ENCODE measurements at regions not wholly inside any gene's neighbourhood (a gene's known extent, or its start where the extent isn't known, plus 50 kb on each side); places are given as distances from the start of the nearest gene placed in this dataset.

DNA sequence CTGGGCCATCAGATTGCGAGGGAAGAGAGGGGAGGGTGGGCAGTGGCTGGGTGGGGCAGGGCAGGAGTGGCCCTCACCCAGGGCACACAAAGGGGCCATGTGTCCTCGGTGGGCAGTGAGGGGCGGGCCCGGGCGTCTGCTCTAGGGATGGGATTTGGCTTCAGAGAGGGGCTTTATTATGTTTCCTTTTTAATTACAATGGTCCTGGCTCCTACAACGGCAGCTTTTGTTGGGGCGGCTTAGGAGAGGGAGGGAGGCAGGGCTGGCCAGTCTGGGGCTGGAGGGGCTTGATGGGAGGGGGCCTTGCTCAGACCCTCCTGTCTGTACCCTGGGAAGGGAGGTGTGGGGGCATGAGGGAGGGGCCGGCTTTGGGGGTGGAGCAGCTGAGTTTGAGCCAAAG, 102.8 kb upstream of the WNT4 start:
- no peak for DNase-seq (ENCODE audit: low read depth)

DNA sequence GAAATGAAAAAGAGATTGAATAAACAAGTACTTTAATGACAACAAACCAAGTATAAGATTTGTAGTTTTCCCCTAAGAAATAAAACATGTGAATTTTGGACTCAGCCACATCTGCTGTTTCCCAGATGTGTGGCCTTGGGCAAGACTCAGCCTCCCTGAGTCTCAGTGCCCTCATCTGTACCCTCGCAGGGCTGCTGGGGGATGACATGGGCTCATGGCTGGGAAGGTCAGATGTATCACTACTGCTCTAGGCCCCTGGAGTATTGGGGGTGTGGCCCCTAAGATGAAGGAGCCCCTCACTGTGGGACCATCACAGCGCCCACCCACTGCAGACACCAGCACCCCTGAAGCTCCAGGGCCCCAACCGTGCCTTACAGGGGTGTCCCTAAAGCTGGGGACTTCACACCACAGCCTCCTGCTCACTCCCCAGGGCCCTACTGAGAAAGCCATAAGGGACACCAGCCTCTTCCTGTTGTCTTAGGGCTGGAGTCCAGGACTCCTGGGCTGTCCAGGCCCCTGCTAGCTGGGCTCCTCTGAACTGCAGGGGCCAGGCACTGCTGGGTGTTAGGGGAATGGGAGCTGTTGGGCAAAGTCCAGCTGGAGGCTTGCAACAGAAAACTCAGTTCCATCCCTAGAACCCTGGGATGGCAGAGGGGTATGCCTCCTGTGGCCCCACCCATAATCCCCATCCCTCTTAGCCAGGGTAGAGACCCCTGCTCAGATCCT, 104.0 kb upstream of the WNT4 start:
- DNase-seq (ENCODE audit: low read depth): no peak

DNA sequence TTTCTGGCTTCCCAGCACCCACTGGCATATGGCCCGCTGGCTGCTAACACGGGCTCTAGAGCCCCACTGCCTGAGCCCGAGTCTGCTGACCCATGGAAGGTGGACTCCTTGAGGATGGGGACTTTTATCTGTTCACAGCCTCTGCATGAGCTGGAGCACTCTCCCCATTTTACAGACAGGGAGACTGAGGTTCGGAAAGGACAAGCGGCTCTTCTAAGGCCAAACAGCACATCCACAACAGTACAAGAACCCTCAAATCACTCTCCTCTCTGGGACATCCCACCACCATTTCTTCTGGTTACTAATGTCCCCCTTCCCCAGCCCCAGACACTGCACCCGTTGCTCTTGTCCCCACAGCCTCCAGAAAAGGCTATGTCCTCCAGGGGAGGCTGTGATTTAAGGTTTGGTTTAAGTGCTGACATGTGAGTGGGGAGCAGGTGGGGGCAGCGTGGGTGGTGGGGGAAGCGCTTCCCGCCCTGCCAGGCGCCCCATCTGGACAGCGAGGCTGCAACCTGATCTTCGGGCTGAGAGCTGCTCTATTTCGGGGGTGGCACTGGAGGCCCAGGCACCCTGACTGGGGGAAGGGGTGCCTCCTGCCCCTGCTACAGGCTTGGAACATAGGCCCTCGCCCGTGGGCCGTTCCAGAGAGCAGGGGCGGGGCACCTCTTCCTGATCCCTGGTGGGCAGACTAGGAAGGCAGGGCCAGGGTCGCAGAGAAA, 104.8 kb upstream of the WNT4 start:
- no peak for DNase-seq (ENCODE audit: low read depth)

DNA sequence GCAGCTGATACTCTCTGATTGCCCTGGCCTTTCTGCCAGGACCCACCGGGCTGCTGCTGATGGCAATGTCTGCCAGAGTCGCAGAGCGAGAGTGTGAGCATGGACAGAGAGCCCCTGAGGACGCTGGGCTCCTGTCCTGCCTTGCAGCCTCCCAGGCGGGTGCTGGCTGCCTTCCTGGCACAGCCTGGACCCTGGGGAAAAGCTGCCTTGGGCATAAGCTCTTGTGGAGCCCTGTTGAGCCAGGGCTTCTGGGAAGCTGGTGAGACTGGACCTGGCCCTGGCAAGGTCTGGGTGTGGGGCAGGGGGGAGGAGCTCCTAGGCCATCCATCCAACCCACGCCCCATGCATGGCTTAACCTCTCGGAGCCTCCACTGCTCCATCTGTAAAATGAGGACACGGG, 105.8 kb upstream of the WNT4 start:
- no peak for DNase-seq (ENCODE audit: low read depth)

DNA sequence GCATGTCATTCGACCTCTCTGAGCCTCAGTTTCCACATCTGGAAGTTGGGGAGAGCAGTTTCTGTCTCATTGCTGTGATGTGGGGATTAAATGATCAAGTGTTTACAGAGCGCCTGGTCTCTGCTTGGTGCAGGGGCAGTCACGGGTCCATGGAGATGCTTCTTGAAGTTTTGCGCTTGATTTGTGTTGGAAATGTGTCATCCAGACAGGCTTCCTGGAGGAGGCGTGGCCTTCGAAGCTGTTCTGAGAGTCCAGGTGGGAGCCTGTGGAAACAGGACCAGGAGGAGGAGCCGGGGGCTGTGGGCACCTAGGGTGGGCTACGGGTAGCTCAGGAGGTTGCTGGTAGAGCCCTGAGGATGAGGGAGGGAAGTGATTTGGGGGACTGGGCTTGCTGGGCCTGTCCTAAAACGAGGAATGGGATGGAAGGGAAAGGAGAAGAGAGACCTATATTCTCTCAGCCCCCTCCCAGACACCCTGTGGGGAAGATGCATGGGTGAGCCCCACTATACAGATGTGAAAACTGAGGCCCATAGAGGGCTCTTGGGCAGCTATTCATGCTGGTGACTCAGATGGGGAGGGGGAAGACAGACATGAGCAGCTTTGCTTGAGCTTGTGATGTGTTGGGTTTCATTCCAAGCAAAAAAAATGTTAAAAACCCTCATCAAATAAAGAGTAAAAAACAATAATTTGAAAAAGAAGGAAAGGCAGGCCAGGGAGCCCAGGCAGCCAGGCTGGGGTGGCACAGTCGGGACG, 107.2 kb upstream of the WNT4 start:
- no peak for DNase-seq (ENCODE audit: low read depth)

DNA sequence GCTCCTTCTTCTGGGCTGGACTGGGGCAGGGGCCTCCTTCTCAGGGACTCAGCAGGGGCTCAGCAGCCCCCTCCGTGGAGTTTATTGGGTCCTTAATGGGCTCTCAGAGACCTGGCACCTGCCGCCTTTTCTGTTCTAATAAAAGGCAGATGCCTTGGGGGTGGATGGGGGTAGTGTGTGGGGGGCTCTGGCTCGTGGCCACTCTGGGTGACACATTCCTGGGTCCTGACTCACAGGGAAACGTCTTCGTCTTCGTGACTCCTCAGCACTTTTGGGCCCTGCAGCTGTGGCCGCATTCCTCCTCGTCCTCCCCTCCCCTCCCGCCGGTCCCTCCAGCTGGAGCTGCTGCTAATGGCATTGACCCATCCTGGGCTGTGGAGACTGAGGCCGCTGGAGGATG, 107.8 kb upstream of the WNT4 start:
- DNase-seq (ENCODE audit: low read depth): no peak

DNA sequence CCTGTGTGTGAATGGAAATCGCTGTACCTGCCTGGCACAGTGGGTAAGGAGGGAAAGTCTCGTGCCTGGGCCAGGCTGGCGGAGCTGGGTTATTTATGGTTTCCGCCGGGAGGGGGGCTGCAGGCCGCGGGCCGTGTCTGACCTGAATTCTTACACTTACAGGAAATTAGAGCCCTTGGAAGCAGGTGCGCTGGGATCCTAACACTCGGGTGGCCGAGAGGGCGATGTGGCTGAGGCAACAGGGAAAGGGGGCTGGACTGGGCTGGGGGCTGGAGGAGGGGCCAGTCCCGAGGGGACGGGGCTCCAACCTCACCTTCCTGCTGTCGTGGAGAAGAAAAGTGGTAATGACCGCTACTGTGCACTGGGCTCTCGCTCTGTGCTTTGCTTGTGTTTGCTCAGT, 109.4 kb upstream of the WNT4 start:
- no peak for DNase-seq (ENCODE audit: low read depth)

DNA sequence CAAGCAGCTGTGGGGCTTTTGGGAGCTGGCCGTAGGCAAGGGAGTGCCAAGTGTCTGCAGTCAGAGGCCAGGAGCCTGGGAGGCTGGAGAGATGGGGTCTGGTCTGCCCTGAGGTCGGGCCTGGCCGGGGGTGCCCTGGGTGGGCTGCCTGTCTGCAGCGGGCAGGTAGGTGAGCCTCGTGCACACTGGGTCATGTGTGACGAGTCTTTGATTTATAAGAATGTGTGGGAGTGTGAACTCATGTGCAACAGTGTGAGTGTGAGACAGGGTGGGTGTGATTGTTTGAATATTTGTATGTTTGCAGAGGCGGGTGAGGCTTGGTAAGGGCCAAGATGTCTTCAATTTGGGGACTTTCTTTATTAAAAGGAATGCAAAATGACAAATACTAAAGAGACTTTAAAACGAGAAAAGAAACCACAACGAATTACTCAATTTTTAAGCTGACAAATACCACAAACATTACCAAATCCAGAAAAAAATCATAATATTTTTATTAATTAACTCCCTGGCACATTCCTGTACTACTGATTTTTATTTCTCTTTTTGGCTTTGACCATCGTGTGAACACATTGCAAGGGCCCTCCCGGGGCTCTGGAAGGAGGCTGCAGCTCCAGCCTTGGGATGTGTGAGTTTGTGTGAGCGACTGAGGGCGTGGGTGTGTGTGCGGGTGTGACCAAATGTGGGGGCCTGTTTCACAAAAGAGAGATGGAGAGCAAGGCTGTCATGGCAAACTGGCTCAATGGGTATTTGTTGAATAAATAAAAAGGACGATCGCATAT, 110.3 kb upstream of the WNT4 start:
- no peak for DNase-seq (ENCODE audit: low read depth)

DNA sequence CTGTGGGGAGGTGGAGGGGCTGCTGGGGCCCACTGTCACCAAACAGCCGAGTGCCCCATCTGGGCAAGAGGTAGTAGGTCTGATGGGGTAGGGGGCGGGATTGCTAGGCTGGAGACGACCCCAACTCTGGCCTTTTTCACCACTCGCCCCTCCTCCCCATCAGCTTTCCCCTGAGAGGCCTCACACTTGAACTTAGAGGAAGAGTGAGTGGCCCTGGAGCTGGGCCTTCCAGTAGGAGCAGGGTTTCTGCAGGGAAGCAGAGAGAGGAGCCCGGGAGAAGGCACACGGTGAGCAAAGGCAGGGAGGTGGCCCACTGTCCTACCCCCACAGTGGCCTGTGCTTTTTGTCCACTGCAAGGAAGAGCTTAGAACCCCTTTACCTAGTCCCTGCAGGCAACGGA, 111.9 kb upstream of the WNT4 start:
- DNase-seq (ENCODE audit: low read depth): no peak

DNA sequence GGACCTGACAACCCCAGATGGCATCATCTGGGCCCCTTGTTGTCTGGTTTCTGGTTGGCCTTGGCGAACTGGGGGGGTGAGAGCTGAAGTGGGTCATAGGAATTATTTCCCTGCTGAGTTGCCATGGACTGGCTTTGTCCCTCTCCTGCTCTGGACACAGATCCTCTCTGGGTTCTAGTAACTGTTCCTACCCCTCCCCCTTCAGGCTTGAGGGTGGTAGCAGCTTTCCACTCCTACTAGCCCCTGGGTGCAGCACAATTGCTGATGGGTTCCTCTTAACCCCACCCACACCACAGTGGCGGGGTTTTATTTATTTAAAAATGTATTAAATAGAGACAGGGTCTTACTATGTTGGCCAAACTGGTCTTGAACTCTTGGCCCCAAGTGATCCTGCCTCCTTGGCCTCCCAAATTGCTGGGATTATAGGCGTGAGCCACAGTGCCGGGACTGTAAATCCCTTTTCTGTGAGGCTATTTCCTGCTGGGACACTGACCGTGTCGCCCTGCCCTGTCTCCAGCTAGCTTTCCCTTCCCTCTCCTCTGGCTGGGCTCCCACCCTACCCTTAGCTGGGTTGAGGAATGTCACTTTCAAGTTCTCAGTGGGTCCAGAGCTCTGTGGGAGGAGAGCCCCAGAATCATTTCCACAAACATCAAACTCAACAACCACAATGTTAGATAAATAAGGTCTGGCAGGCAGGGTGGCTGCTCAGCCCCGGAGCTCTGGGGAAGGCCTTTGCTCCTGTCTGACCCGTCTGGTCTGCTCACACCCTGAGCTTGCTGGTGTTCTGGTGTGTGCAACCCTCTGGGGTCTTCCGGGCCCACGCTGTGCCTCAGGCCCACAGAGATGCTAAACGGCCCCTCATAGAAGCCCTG, 112.7 kb upstream of the WNT4 start:
- DNase-seq (ENCODE audit: low read depth): no peak

DNA sequence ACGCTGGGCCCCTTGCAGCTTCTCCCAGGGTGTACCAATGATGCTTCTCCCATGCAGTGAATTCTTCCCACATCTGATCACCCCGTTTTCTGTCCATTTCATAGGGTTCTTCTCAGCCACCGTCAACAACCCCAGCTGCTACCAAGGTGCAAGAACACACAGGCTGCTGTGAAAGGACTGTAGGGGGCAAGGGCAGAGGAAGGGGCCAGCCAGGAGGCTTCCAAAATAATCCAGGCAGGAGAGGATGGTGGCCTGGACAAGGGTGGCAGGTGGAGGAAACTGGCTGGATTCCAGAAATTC, 113.3 kb upstream of the WNT4 start:
- DNase-seq (ENCODE audit: low read depth): no peak

DNA sequence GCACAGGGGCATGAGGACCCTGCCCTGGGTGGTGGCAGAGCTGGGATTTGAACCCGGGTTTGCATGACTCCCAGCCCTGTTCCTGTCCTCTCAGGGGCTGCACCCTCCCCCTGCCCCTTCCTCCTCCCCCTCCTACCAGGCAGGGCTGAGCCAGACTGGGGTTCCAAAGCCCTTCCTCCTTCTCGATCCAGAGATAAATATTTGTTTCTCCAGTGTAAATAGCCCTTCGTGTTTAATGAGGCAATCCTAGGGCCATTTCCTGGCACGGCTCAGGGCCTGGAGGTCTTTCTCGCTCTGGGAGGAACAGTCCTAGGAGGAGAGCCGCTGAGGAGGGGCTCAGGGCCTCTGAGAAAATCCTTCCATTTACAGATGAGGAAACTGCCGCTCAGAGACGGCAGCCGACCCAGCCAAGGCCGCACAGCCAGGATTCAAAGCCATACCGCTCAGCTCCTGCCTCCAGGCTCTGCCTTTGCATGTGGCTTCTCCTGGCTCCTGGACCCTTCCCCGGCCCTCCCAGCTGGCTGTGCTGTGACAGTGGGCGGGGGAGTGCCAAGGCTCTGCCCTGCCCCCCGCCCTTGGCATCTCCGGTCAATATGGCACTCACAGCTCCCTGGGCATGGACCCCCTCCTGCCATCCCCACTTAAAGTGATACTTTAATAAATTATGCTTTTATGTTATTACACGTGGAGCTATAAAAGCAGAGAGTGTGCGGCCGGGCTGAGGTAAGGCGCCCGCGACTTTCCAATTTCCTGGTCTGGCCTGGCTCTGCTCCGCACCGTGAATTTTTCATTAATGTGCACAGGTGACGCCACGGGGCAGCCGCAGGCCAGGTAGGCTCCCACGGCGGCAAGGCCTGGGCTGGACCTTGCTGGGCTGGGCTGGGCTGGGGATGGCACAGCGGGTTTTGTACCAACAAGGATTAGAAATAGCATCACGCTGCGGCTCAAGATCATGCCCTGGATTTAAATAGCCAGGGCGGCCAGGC, 114.7 kb upstream of the WNT4 start:
- DNase-seq (ENCODE audit: low read depth): no peak

DNA sequence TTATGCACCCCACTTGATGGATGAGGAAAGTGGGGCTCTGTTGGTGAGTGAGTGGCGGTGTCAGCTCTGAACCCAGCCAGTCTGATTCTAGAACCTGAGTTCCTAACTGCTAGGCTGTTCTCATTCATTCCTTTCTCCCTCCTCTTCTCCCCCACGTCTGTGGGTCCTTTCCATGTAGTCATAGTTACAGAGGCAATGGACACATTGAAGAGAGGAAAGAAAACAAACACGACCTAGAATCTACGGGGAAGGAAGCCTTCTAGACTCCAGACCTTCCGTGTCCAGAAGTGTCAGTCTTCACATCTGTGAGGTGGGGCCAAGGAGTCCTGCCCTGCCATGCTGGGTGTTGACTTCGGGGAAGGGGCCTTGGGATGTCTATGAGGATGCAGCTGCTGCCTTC, 115.8 kb upstream of the WNT4 start:
- DNase-seq (ENCODE audit: low read depth): no peak

DNA sequence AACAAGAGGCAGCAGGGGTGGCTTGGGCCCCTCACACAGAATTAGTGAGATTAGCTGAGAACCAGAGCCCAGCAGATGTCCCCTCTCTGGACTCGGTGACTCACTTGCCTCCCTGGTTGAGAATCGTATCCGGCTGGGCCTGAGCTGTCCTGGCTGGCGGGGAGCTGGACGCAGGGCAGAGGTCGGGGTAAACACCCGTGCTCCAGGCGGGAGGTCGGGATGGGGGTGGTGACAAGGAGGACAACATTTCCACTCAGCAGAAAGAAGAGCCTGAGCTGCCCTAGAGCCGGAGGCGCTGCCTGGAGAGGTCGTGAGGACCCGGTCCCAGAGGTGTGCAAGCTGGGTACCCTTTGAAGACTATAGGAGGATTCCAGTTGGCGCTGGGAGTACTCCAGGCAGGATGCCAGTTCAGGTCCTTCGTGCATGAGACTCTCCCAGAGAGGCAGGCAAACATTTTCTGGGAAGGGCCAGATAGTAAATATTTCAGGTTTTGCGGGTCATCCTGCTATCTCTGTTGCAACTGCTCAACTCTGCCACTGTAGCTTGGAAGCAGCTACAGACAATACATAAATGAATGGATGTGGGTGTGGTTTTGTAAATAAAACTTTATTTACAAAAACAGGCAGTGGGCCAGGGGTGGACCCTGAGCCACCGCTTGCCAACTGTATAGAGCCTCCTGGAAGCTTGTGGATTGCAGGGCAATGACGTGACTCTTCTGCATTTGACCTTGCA, 116.8 kb upstream of the WNT4 start:
- DNase-seq (ENCODE audit: low read depth): no peak

DNA sequence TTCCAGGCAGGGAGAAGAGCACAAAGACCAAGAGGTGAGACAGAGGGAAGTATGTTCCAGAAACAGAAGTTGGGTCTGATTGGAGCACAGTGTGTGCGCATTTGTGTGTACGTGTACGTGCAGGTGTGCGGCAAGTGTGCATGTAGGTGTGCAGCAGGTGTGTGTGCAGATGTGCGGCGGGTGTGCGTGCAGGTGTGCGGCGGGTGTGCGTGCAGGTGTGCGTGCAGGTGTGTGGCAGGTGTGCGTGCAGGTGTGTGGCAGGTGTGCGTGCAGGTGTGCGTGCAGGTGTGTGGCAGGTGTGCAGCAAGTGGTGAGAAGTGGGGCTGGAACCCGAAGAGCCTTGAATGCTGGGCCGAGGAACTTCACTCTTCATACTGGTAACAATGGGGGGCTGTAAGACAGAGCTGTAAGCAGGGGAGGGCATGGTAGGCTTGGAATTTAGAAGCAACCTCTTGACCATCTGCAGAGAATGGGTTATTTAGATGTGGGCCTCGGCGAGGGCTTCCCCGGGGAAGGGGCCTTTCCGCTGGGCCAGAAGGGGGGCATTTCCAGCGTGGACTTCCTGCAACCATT, 118.0 kb upstream of the WNT4 start:
- no peak for DNase-seq (ENCODE audit: low read depth)

DNA sequence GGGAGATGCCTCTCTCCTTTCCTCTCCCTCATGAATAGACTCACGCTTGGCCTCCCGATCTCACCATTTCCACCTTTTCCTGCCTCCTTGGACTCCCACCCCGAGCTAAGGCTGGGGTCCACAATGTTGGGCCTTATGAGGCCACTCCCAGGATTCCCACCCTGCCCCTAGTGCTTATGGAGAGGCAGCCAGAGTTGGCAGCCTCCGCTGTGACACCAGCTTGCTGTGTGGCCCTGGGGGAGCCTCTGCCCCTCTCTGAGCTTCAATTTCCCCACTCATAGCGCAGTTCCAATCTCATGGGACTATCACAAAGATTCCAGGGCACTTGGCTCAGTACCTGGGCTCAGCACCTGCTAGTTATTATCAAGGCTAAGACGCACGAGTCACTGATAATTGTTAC, 118.7 kb upstream of the WNT4 start:
- DNase-seq (ENCODE audit: low read depth): no peak

DNA sequence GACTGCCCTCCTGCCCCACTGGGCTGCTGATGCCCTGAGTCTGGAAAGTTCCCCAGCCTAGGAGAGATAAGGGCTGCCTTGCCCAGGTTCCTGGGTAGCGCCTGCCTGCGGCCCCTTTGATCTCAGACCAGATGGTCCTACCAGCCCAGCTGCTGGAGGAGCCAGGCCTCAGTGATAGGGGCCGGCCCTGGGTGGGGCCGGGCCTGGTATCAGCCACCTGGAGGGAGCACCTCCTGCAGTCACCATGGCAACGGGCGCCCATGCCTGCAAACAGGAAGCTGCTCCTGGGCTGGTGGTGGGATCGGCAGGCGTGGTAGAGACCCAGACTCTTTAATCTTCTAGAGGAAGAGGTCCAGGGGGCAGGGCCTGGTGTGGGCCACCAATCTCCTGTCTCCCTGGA, 119.7 kb upstream of the WNT4 start:
- no peak for DNase-seq (ENCODE audit: low read depth)

DNA sequence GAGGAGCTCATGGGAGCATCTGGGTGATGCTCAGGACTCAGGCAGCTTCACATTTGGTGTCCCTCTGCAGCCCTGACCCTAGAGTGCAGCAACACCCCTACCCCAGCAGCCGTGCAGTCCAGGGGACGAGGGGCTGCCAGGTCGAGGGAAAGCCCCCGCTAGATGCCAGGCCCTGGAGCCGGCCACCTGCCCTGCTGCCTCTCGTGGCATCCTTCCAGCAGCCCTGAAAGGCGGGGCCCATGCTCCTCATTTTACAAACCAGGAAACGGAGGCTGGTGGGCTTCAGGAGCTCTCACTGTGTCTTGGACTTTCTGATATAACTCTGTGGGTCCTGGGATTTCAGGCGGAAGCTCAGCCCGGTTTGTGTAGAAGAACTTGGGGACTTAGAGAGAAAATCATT, 120.5 kb upstream of the WNT4 start:
- no peak for DNase-seq (ENCODE audit: low read depth)
